ENCODE measurements at regions not wholly inside any gene's neighbourhood (a gene's known extent, or its start where the extent isn't known, plus 50 kb on each side); places are given as distances from the start of the nearest gene placed in this dataset.

DNA sequence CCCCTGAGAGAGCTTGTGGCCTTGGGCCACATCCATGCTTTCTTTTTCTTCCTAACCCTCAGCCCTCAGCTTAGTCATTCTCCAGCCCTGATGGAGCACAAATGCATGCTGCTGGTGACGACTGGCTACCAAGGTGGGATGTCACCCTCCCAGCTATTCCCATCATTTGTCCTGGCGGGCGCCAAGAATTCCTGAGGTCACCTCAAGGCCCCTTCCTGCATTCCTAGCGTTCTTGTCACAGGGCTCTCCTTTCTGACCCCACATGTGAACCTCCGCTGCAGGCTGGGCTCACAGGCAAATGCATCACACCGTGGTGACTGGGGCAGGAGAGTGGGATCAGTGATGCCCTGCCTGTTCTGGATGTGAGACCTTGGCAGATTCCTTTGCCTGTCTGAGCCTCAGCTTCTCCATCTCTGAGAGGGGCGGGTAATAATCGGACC lies 53.4 kb upstream of the IFFO2 start:
- H3K4me1 ChIP-seq = peaks cover 11 to 32% (median 25%) of the 10 kb centered on the region in 4 donors
- H3K27me3 ChIP-seq = no peaks in the 10 kb centered on the region
- H3K9me3 ChIP-seq = no peaks in the 10 kb centered on the region
- 63 to 82% methylated on average over 8 of the region's 8 CpGs for WGBS, 2 donors
- peak overlapping the region in 3 of 4 donors; percentile 56 to 84 (median 71) for H3K27ac ChIP-seq
- no peak for DNase-seq
- no peak for TF ChIP-seq POLR2A (IDR thresholded peaks at IDR 0.05)
- no peak for TF ChIP-seq EP300 (IDR thresholded peaks at IDR 0.05)
- TF ChIP-seq POLR2AphosphoS5 (IDR thresholded peaks at IDR 0.05) = no peak
- TF ChIP-seq, protein P1, sequence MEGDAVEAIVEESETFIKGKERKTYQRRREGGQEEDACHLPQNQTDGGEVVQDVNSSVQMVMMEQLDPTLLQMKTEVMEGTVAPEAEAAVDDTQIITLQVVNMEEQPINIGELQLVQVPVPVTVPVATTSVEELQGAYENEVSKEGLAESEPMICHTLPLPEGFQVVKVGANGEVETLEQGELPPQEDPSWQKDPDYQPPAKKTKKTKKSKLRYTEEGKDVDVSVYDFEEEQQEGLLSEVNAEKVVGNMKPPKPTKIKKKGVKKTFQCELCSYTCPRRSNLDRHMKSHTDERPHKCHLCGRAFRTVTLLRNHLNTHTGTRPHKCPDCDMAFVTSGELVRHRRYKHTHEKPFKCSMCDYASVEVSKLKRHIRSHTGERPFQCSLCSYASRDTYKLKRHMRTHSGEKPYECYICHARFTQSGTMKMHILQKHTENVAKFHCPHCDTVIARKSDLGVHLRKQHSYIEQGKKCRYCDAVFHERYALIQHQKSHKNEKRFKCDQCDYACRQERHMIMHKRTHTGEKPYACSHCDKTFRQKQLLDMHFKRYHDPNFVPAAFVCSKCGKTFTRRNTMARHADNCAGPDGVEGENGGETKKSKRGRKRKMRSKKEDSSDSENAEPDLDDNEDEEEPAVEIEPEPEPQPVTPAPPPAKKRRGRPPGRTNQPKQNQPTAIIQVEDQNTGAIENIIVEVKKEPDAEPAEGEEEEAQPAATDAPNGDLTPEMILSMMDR (IDR thresholded peaks at IDR 0.05) = no peak
- no peak overlapping the region for H3K4me3 ChIP-seq
- peak in 1 of 2 donors; percentile 38 for ATAC-seq (ENCODE audit: low FRiP score in 2 of 2)
- H3K36me3 ChIP-seq = no peaks in the 10 kb centered on the region

DNA sequence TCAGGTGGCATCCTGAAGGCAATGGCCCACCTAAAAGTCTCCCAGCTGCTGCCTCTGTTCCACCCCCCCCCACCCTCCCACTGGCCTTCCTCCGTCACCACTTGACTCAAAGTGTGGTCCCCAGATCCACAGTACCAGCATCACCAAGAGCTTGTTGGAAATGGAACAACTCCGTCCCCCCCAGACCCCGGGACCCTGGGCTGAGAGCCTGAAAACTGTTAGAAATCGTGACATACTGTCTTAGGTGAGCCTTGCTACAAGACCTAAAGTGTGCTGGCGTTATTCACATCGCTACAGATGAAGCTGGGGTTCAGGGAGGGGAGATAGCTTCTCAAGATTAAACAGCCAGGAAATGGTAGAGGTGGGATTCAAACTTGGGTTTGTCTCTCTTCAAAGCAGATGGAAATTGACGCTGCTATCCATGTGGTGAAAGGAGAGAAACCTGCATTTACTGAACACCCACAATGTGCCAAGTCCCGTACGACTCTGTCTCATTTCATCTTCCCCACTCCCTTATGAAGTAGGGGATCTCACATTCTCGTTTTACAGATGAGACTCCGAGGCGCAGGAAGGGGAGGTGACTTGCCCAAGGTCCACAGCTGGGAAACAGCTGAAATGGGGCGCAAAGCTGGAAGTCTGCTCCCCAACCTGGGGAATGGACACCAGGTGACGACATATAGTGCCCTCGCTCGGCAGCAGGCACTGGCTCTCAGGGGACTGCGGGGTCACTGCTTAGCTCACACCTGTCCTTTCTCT lies 52.8 kb upstream of the IFFO2 start:
- WGBS, 2 donors = 88 to 91% methylated on average over 17 of the region's 17 CpGs

DNA sequence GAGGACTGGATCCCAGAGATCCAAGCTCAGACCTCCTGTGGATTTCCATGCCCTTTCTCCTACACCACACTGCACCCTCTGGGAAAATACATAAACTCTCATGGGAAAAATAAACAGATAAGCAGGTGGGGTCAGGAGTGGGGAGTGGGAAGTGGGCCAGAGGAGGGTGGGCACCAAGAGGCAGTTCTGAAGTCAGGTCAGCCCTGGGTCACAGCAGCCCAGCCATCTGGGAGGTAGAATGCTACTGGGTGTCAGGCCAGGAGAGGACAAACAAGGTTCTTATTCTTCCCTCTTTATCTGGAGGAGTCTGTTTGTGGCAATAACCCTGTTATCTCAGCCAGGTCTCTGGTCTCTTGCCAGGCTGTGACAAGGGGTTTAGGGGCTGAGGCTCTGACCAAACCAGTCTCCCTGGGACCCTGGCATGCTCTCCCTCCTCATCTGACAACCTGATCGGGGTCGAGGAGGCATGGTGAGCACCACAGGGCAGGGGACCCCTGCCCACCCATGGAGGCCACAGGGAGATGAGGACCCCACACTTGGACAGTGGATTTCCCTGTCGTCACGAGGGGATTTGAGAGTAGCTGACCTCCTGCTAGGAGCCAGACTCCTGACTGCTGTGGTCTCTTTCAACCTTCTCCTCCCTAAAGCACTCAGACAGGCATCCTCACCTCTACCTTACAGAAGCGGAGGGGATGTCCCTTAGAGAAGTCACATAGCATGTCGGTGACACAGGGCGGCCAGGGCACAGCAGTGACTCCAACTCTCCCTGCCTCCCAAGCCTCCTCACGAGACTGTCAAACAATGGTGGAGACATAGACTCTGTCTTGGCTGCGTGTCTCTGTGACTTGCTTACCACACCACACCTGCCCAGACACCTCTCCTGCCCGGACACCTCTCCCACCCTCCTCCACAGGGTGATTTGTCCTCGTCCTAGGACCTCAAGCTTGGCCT lies 51.3 kb upstream of the IFFO2 start:
- Histone ChIP-seq H3K4me3 (no peak overlapping the region), H3K4me1 (peaks cover 11 to 32% (median 25%) of the 10 kb centered on the region in 4 donors), H3K27ac (no peak overlapping the region), H3K9me3 (no peaks in the 10 kb centered on the region), H3K36me3 (no peaks in the 10 kb centered on the region), H3K27me3 (no peaks in the 10 kb centered on the region)
- DNase-seq (no peak), ATAC-seq (ENCODE audit: low FRiP score in 2 of 2) (no peak)
- TF ChIP-seq POLR2A (IDR thresholded peaks at IDR 0.05) (no peak), POLR2AphosphoS5 (IDR thresholded peaks at IDR 0.05) (no peak), EP300 (IDR thresholded peaks at IDR 0.05) (no peak)
- TF ChIP-seq, protein P1 (IDR thresholded peaks at IDR 0.05) = no peak
- 84 to 85% methylated on average over 8 to 11 of the region's 11 CpGs for WGBS, 2 donors

More for the DNA sequence above, 52.8 kb upstream of the IFFO2 start:
- H3K4me3 ChIP-seq = no peak overlapping the region
- no peak overlapping the region for H3K27ac ChIP-seq
- no peaks in the 10 kb centered on the region for H3K27me3 ChIP-seq
- H3K9me3 ChIP-seq = no peaks in the 10 kb centered on the region
- no peak for ATAC-seq (ENCODE audit: low FRiP score in 2 of 2)
- DNase-seq = no peak
- peaks cover 11 to 32% (median 25%) of the 10 kb centered on the region in 4 donors for H3K4me1 ChIP-seq
- H3K36me3 ChIP-seq = no peaks in the 10 kb centered on the region
- no peak for TF ChIP-seq POLR2A (IDR thresholded peaks at IDR 0.05)
- no peak for TF ChIP-seq POLR2AphosphoS5 (IDR thresholded peaks at IDR 0.05)
- no peak for TF ChIP-seq EP300 (IDR thresholded peaks at IDR 0.05)
- TF ChIP-seq, protein P1 (IDR thresholded peaks at IDR 0.05) = no peak

DNA sequence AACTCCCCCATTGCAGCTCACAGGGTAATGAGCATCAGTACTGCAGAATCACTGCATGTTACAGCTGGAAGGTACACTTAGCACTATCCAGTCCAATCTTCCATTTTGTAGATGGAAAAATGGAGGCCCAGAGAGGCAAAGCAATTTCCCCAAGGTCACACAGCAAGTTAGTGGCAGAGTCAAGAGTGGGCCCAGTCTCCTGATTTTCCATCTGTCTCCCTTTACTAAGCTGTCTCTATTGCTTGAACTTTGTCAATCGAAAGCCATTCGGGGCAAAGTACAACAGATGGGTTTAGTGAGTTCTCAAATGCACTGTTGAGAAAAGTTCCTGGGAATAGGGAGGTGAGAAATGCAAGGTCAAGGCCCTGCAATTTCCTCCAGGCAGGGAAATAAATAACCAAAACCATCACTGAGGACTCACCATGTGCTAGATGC lies 50.4 kb upstream of the IFFO2 start:
- ATAC-seq (ENCODE audit: low FRiP score in 2 of 2) = no peak
- no peaks in the 10 kb centered on the region for H3K9me3 ChIP-seq
- no peak overlapping the region for H3K27ac ChIP-seq
- TF ChIP-seq POLR2A (IDR thresholded peaks at IDR 0.05) = no peak
- no peak for TF ChIP-seq POLR2AphosphoS5 (IDR thresholded peaks at IDR 0.05)
- no peak for TF ChIP-seq EP300 (IDR thresholded peaks at IDR 0.05)
- TF ChIP-seq, protein P1 (IDR thresholded peaks at IDR 0.05) = no peak
- DNase-seq = no peak
- no peak overlapping the region for H3K4me3 ChIP-seq
- no peaks in the 10 kb centered on the region for H3K36me3 ChIP-seq
- 88 to 100% methylated on average over 2 of the region's 2 CpGs for WGBS, 2 donors
- H3K4me1 ChIP-seq = peaks cover 11 to 29% (median 17%) of the 10 kb centered on the region in 4 donors
- no peaks in the 10 kb centered on the region for H3K27me3 ChIP-seq
